GM12878 (cell line): ENCODE measurements at regions not wholly inside any gene's neighbourhood (a gene's known extent, or its start where the extent isn't known, plus 50 kb on each side); places are given as distances from the start of the nearest gene placed in this dataset.

ENCODE experiments used
- ATAC-seq: fragments of 200-7000 bp; cut with Tn5 transposase; 3 replicates; pipeline ENCODE4 v1.9.1; 2020; ENCODE audit warnings: mild to moderate bottlenecking, moderate library complexity
- BruUV-seq: library from RNA; stranded (reverse); fragments of 400-500 nt; replicated peaks from 2 replicates; lab custom pipeline; 2021; lab: Mats Ljungman, UMichigan
- CTCF ChIA-PET: fragments of 300-600 bp; sonication (Branson Sonifier 250); formaldehyde crosslinking; extraction: SDS; loops from one replicate; lab custom pipeline; 2021; ENCODE audit warnings: inconsistent platforms; lab: Yijun Ruan, JAX
- POLR2A ChIA-PET: fragments of 350-600 bp; formaldehyde crosslinking; extraction: SDS; loops from one replicate; lab custom pipeline; 2021; ENCODE audit warnings: inconsistent platforms; lab: Charles Lee
- RAD21 ChIA-PET: fragments of 300-600 bp; sonication (Branson Sonifier 250); formaldehyde crosslinking; loops from one replicate; lab custom pipeline; 2023; ENCODE audit warnings: antibody characterized with exemption; ENCODE audit not compliant: unreplicated experiment; lab: Charles Lee
- SMC1A ChIA-PET: fragments of 300-600 bp; sonication (Branson Sonifier 250); formaldehyde crosslinking; loops from one replicate; lab custom pipeline; 2023; ENCODE audit not compliant: unreplicated experiment, uncharacterized antibody; lab: Charles Lee
- DNase-seq: peaks from one replicate; pipeline ENCODE4 v3.0.0-alpha.2; 2011; ENCODE audit warnings: low read depth, low spot score
- FAIRE-seq: peaks from 3 replicates; lab custom pipeline; 2011; peaks lifted over from hg19 to GRCh38; lab: Jason Lieb, UNC
- H2AFZ ChIP-seq: 2 replicates; pipeline ENCODE4 v1.6.0; 2011; ENCODE audit warnings: low read depth, low read length, control low read depth; ENCODE audit not compliant: control insufficient read depth
- H3K27ac ChIP-seq: 2 replicates; pipeline ENCODE4 v1.5.1; 2011; ENCODE audit warnings: control low read depth; ENCODE audit not compliant: control insufficient read depth, insufficient read depth
- H3K27me3 ChIP-seq, 2 experiments: replicated peaks in 1 of 2; 2 replicates each; pipeline versions ENCODE4 v1.6.0 to v1.6.1; 2011; ENCODE audit warnings: low read length in 1 of 2; ENCODE audit not compliant: control insufficient read depth in 2 of 2, insufficient read depth in 2 of 2
- H3K36me3 ChIP-seq, 2 experiments: 2 replicates each; pipeline ENCODE4 v1.5.1; 2011; ENCODE audit warnings: low read length in 1 of 2; ENCODE audit not compliant: control insufficient read depth in 2 of 2, insufficient read depth in 2 of 2
- H3K4me1 ChIP-seq: 2 replicates; pipeline ENCODE4 v1.6.1; 2011; ENCODE audit warnings: mild to moderate bottlenecking, low read length, moderate library complexity, mixed read lengths; ENCODE audit not compliant: control insufficient read depth, insufficient read depth
- H3K4me2 ChIP-seq: 2 replicates; pipeline ENCODE4 v1.6.0; 2011; ENCODE audit warnings: control low read depth; ENCODE audit not compliant: control insufficient read depth, insufficient read depth
- H3K4me3 ChIP-seq: fragments of 200-600 bp; sonication (generic); 2 replicates; pipeline ENCODE4 v1.5.1; 2016
- H3K79me2 ChIP-seq: 2 replicates; pipeline ENCODE4 v1.6.0; 2011; ENCODE audit warnings: low read length; ENCODE audit not compliant: control insufficient read depth, insufficient read depth
- H3K9ac ChIP-seq: 2 replicates; pipeline ENCODE4 v1.8.0; 2011; ENCODE audit warnings: low read length, control low read depth, mixed read lengths; ENCODE audit not compliant: control insufficient read depth, insufficient read depth
- H3K9me3 ChIP-seq: replicated peaks from 3 replicates; pipeline ENCODE4 v1.5.1; 2011; ENCODE audit warnings: mild to moderate bottlenecking, low read length; ENCODE audit not compliant: control insufficient read depth, insufficient read depth
- H4K20me1 ChIP-seq: 2 replicates; pipeline ENCODE4 v1.6.0; 2011; ENCODE audit not compliant: control insufficient read depth, insufficient read depth
- CBX3 ChIP-seq: fragments of 200-600 bp; sonication (generic); IDR thresholded peaks from 2 replicates; pipeline ENCODE4 v1.6.1; 2016; ENCODE audit warnings: low read depth, borderline replicate concordance
- IRF4 ChIP-seq: IDR thresholded peaks from 2 replicates; pipeline ENCODE4 v1.6.1; 2011; ENCODE audit warnings: low read depth, low read length
- JUND ChIP-seq: IDR thresholded peaks from 2 replicates; pipeline ENCODE4 v1.6.1; 2012; ENCODE audit warnings: low read depth, mild to moderate bottlenecking, low read length, improper control_type of control experiment, moderate library complexity
- REST ChIP-seq: IDR thresholded peaks from 2 replicates; pipeline ENCODE4 v1.6.1; 2012; ENCODE audit warnings: mild to moderate bottlenecking, low read depth, low read length
- SKIL ChIP-seq: fragments of 450-650 bp; IDR thresholded peaks from 2 replicates; pipeline ENCODE4 v1.6.1; 2017; ENCODE audit warnings: mild to moderate bottlenecking, low read depth, inconsistent platforms; ENCODE audit not compliant: poor library complexity, severe bottlenecking
- SMAD1 ChIP-seq: fragments of 450-650 bp; IDR thresholded peaks from 2 replicates; pipeline ENCODE4 v1.6.1; 2018; ENCODE audit warnings: mild to moderate bottlenecking, low read depth; ENCODE audit not compliant: partially characterized antibody
- SP1 ChIP-seq: IDR thresholded peaks from one replicate; pipeline ENCODE4 v1.6.1; 2011; ENCODE audit warnings: low read depth, low read length
- TAF1 ChIP-seq: IDR thresholded peaks from 2 replicates; pipeline ENCODE4 v1.6.1; 2011; ENCODE audit warnings: mild to moderate bottlenecking, low read depth, low read length, borderline replicate concordance
- WGBS: methylation state at CpG from one replicate; pipeline ENCODE4 v1.1.6; 2016; ENCODE audit warnings: low lambda C conversion rate; ENCODE audit not compliant: insufficient replicate concordance, insufficient coverage; ENCODE audit errors: missing lambda C conversion rate; 5-methylcytosine and 5-hydroxymethylcytosine counted together
- in situ Hi-C: fragments of 300-500 bp; cut with MboI; formaldehyde crosslinking; loops from 9 replicates; pipeline ENCODE4 v1.14.3; 2018; ENCODE audit warnings: mixed read lengths
- intact Hi-C: fragments of 100-400 bp; cut with micrococcal nuclease; formaldehyde crosslinking; loops from one replicate; pipeline ENCODE4 v1.14.2; 2022; ENCODE audit not compliant: unreplicated experiment

- CTCF ChIA-PET, result no interaction called here
- Histone ChIP-seq H3K27ac (no peak overlapping the region), H3K79me2 (no peaks in the 10 kb centered on the region), H3K4me2 (no peak overlapping the region), H3K9ac (no peak overlapping the region)
- 1% methylated on average over 4 of the region's 4 CpGs for WGBS
- no TSS peak for BruUV-seq
- no peak for ATAC-seq
- TF ChIP-seq SP1, result no peak
- no peak for TF ChIP-seq SKIL
- no peak for TF ChIP-seq IRF4
- no peak for TF ChIP-seq CBX3
- TF ChIP-seq, all 136 proteins: peak for 0
- Histone ChIP-seq H4K20me1 (no peaks in the 10 kb centered on the region), H2AFZ (no peak overlapping the region), H3K36me3 (no peaks in the 10 kb centered on the region), H3K4me3 (no peak overlapping the region), H3K9me3 (no peaks in the 10 kb centered on the region), H3K4me1 (no peaks in the 10 kb centered on the region), H3K27me3 (no peaks in the 10 kb centered on the region; a peak in 1 of 4 replicates)
- no peak for FAIRE-seq
- ChIA-PET SMC1A (interaction anchor here (1.3 kb wide), 1 partner anchor 12 kb away, joined by 4 read pairs; no protein-coding TSS in a partner anchor), RAD21 (no interaction called here), POLR2A (no interaction called here)
- intact Hi-C loops (no loop called here), in situ Hi-C loops (no loop called here)
- no peak for DNase-seq
These were observed 158.0 kb downstream of the ATPSCKMT start for GRCh38 chr5:10091701-10092100.

- in situ Hi-C loops, result no loop called here
- no peak for TF ChIP-seq REST
- no peak for TF ChIP-seq JUND
- no peak for TF ChIP-seq SMAD1
- no peak for TF ChIP-seq TAF1
- H3K4me3 ChIP-seq, result no peak overlapping the region
- ChIA-PET RAD21 (no interaction called here), CTCF (no interaction called here), SMC1A (no interaction called here), POLR2A (no interaction called here)
- no peak overlapping the region for H2AFZ ChIP-seq
- H3K4me2 ChIP-seq, result no peak overlapping the region
- no peak overlapping the region for H3K27ac ChIP-seq
- no peaks in the 10 kb centered on the region for H4K20me1 ChIP-seq
- no peak for FAIRE-seq
- H3K27me3 ChIP-seq, result no peaks in the 10 kb centered on the region; a peak in 1 of 4 replicates
- H3K9ac ChIP-seq, result no peak overlapping the region
- ATAC-seq, result no peak
- H3K36me3 ChIP-seq, result no peaks in the 10 kb centered on the region
- H3K79me2 ChIP-seq, result no peaks in the 10 kb centered on the region
- 0% methylated on average over 2 of the region's 2 CpGs for WGBS
- no peaks in the 10 kb centered on the region for H3K4me1 ChIP-seq
- H3K9me3 ChIP-seq, result no peaks in the 10 kb centered on the region
- no TSS peak for BruUV-seq
- DNase-seq, result no peak
- intact Hi-C loops, result no loop called here
These were observed 159.6 kb downstream of the ATPSCKMT start for GRCh38 chr5:10090074-10090473.
